ENCODE measurements at regions not wholly inside any gene's neighbourhood (a gene's known extent, or its start where the extent isn't known, plus 50 kb on each side); places are given as distances from the start of the nearest gene placed in this dataset.

GRCh38 chr9:118192807-118193206 lies 488.6 kb downstream of the TLR4 start:
- Histone ChIP-seq H3K9me3 (ENCODE audit: low read length) (peaks cover 4% of the 10 kb centered on the region), H3K79me2 (replicated peaks; ENCODE audit: insufficient read depth, low read length) (no peaks in the 10 kb centered on the region), H3K4me3 (ENCODE audit: low read length) (no peak overlapping the region), H3K4me2 (ENCODE audit: low read length) (no peak overlapping the region), H3K36me3 (ENCODE audit: insufficient read depth, low read length) (no peaks in the 10 kb centered on the region), H4K20me1 (ENCODE audit: insufficient read depth) (no peaks in the 10 kb centered on the region), H3K9me2 (ENCODE audit: insufficient read depth, low read length) (no peaks in the 10 kb centered on the region), H3F3A (ENCODE audit: insufficient read depth, low read length, poor library complexity, severe bottlenecking) (no peaks in the 10 kb centered on the region), H3K27me3 (ENCODE audit: insufficient read depth, low read depth, low read length) (no peaks in the 10 kb centered on the region), H2AFZ (ENCODE audit: low read depth, low read length) (no peak overlapping the region), H3K27ac (ENCODE audit: low read length) (no peak overlapping the region), H3K9ac (ENCODE audit: low read length) (no peak overlapping the region)
- TF ChIP-seq REST (IDR thresholded peaks at IDR 0.05; ENCODE audit: borderline replicate concordance) = no peak
- no peak for TF ChIP-seq TAF1 (IDR thresholded peaks at IDR 0.05; ENCODE audit: low read depth)
- no peak for TF ChIP-seq MXI1 (conservative IDR thresholded peaks at IDR 0.05; ENCODE audit: poor library complexity, severe bottlenecking)
- no peak for TF ChIP-seq CTCF (IDR thresholded peaks at IDR 0.05; ENCODE audit: poor library complexity, severe bottlenecking)
- no peak for TF ChIP-seq POLR2AphosphoS5 (IDR thresholded peaks at IDR 0.05)
- no peak for TF ChIP-seq SMC3 (conservative IDR thresholded peaks at IDR 0.05; ENCODE audit: poor library complexity)
- TF ChIP-seq EZH2 (IDR thresholded peaks at IDR 0.05; ENCODE audit: borderline replicate concordance, insufficient read depth, low read length, poor library complexity, severe bottlenecking) = no peak
- no peak for TF ChIP-seq RAD21 (conservative IDR thresholded peaks at IDR 0.05)
- no peak for TF ChIP-seq EP300 (conservative IDR thresholded peaks at IDR 0.05; ENCODE audit: poor library complexity, severe bottlenecking)

GRCh38 chr9:118209343-118209742 lies 505.1 kb downstream of the TLR4 start:
- Histone ChIP-seq H3K27ac (ENCODE audit: low read length) (no peak overlapping the region), H3K4me2 (ENCODE audit: low read length) (no peak overlapping the region), H3K9ac (ENCODE audit: low read length) (no peak overlapping the region), H3K79me2 (replicated peaks; ENCODE audit: insufficient read depth, low read length) (no peaks in the 10 kb centered on the region), H3K4me3 (ENCODE audit: low read length) (no peak overlapping the region), H4K20me1 (ENCODE audit: insufficient read depth) (no peaks in the 10 kb centered on the region), H3K9me2 (ENCODE audit: insufficient read depth, low read length) (no peaks in the 10 kb centered on the region), H3K9me3 (ENCODE audit: low read length) (no peaks in the 10 kb centered on the region), H2AFZ (ENCODE audit: low read depth, low read length) (no peak overlapping the region), H3F3A (ENCODE audit: insufficient read depth, low read length, poor library complexity, severe bottlenecking) (no peaks in the 10 kb centered on the region), H3K27me3 (ENCODE audit: insufficient read depth, low read depth, low read length) (no peaks in the 10 kb centered on the region), H3K36me3 (ENCODE audit: insufficient read depth, low read length) (no peaks in the 10 kb centered on the region)
- TF ChIP-seq POLR2AphosphoS5 (IDR thresholded peaks at IDR 0.05) (no peak), MXI1 (conservative IDR thresholded peaks at IDR 0.05; ENCODE audit: poor library complexity, severe bottlenecking) (no peak), REST (IDR thresholded peaks at IDR 0.05; ENCODE audit: borderline replicate concordance) (no peak), CTCF (IDR thresholded peaks at IDR 0.05; ENCODE audit: poor library complexity, severe bottlenecking) (no peak), EP300 (conservative IDR thresholded peaks at IDR 0.05; ENCODE audit: poor library complexity, severe bottlenecking) (no peak), EZH2 (IDR thresholded peaks at IDR 0.05; ENCODE audit: borderline replicate concordance, insufficient read depth, low read length, poor library complexity, severe bottlenecking) (no peak), SMC3 (conservative IDR thresholded peaks at IDR 0.05; ENCODE audit: poor library complexity) (no peak), TAF1 (IDR thresholded peaks at IDR 0.05; ENCODE audit: low read depth) (no peak), RAD21 (conservative IDR thresholded peaks at IDR 0.05) (no peak)

Measured in neural cell (in vitro differentiated cells).